22Rv1 (cell line): ENCODE measurements at regions not wholly inside any gene's neighbourhood (a gene's known extent, or its start where the extent isn't known, plus 50 kb on each side); places are given as distances from the start of the nearest gene placed in this dataset.

Source experiments
- H3K27ac ChIP-seq: fragments of 450-650 bp; 2 replicates; pipeline ENCODE4 v1.5.1; 2017
- ZFX ChIP-seq: fragments of 450-650 bp; IDR thresholded peaks from 2 replicates; pipeline ENCODE4 v1.6.1; 2017; ENCODE audit warnings: antibody characterized with exemption, borderline replicate concordance
- TF ChIP-seq, protein P1 (sequence below): fragments of 450-650 bp; IDR thresholded peaks from 2 replicates; pipeline ENCODE4 v1.5.1; 2017; ENCODE audit warnings: mild to moderate bottlenecking

DNA sequence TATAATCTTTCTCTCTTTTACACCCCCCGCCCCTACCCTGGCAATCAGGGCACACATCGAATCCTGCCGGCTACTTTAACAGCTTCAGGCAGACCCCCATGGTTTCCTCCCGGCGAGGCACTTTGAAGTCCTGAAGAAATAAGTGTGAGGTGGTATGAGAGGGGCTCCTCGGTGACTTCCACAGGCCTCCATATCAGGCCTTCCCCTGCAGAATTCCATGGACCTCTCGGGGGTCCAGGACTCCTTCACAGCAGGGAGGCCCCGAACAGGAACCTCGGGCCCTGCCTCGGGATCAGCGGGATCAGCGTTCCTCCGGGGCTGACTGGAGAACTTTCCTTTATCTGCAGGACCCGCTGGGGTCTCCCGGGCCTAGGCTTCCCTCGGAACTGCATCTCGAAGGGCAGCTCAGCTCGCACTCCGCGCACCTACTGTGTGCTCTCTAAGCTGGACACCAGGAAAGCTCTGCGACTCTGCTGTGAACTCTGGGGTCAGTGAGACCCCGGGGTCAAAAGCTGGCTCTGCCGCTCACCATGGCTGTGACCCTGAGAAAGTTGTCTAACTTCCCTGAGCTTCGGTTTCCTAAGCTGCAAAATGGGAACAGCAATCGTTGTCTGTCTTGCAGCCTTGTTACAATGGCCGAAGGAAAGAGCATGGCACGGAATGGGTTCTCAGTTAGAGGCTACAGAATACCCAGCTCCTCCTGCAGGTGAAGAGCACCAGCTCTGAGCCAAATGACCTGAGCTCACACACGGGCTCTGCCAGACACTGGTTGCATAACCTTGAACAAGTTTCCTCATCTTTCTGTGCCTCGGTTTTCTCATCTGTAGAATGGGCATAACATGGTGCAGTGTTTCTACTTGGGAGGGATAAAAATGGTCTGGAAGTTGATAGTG is 97.4 kb upstream of the ID2 start:
- TF ChIP-seq, protein P1, sequence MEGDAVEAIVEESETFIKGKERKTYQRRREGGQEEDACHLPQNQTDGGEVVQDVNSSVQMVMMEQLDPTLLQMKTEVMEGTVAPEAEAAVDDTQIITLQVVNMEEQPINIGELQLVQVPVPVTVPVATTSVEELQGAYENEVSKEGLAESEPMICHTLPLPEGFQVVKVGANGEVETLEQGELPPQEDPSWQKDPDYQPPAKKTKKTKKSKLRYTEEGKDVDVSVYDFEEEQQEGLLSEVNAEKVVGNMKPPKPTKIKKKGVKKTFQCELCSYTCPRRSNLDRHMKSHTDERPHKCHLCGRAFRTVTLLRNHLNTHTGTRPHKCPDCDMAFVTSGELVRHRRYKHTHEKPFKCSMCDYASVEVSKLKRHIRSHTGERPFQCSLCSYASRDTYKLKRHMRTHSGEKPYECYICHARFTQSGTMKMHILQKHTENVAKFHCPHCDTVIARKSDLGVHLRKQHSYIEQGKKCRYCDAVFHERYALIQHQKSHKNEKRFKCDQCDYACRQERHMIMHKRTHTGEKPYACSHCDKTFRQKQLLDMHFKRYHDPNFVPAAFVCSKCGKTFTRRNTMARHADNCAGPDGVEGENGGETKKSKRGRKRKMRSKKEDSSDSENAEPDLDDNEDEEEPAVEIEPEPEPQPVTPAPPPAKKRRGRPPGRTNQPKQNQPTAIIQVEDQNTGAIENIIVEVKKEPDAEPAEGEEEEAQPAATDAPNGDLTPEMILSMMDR: no peak
- TF ChIP-seq ZFX: no peak
- H3K27ac ChIP-seq: 0 out of 2 replicates have a peak overlapping the region, but pooled peaks have one; percentile 26

DNA sequence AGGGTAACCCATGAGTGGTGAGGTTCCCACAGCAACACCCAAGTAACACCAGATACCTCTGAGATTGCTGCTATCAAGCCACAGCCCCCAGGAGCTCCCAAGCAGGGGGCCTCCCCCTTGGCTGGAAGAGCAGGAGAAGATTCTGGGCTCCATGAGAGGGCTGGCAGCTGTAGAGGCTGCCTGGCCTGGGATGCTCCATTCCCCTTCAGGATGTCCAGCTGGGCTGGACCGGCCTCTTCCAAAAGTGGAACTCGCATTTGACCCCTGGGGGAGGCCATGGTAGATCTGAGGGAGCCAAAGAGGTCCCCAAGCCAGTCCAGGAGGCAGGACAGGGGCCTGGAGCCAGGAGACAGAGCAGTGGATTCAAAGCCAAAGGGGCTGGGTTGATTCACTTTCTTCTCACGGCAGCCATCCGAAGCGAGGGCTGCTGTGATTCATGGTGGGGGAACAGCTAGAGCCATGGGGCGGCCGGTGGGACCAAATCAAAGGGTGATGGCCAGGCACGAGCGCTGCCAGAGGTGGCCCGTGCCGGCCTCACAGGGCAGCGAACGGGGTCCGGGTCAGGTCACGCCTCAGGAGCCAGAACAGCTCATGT is 95.3 kb upstream of the ID2 start:
- no peak for TF ChIP-seq ZFX
- TF ChIP-seq, protein P1: no peak
- H3K27ac ChIP-seq: no peak overlapping the region

- TF ChIP-seq, protein P1: no peak
- TF ChIP-seq ZFX: no peak
- no peak overlapping the region for H3K27ac ChIP-seq
Measured at GRCh38 chr2:8587251-8587791, 94.5 kb upstream of the ID2 start.

DNA sequence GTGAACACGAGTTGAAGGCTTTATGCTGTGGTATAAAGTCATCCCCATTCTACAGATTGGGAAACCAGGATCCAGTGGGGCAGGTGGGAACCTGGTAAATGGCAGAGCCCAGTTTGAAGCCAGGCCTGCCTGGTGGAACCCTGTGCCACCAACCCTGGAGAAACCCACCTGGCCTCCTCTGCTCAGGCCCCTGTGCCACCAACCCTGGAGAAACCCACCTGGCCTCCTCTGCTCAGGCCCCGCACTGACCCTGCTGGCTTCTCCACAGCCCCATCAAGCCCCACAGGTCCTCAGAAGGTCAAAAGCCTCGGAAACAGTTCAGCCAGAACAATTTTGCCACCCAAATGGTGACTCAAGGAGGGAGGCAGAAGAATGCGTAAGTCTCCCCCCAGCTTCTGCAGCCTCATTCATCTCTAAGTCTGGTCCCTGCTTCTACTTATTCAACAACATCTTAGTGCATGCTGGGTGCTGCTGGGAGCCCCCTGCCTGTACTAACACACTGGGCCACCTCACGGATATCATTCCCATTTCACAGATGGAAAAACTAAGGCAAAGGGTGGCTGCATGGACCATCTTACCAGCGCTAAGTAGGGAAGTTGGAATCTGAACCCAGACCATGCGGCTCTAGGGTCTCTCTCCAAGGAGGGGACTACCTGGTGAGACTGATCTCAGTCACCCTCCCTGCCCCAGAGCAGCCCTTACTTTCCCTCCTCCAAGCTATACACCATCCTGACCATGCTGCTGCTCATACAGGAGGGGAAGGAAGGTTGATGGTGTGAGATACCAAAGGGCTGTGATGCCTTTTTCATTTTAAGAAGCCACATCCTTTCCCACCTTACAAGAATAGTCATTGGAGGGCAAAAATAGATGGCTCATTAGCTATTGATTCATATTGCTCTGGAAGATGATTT is 93.7 kb upstream of the ID2 start:
- no peak overlapping the region for H3K27ac ChIP-seq
- TF ChIP-seq ZFX: no peak
- TF ChIP-seq, protein P1: no peak

DNA sequence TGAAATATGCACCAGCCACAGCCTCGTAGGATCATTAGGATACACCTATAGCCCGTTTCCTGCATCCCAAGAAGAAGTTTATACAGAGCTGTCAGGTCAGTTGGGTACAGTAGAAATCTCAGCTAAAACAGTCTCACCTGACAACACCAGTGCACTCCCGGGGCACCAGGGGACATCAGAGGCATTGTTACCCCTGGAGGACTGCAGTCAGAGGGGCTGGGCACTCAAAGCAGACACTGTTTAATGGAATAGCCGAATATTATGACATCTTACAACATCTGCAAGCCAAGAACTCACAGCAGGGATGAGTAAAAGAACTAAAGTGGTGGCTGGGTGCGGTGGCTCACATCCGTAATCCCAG is 93.0 kb upstream of the ID2 start:
- H3K27ac ChIP-seq: no peak overlapping the region
- TF ChIP-seq ZFX: no peak
- TF ChIP-seq, protein P1: no peak

DNA sequence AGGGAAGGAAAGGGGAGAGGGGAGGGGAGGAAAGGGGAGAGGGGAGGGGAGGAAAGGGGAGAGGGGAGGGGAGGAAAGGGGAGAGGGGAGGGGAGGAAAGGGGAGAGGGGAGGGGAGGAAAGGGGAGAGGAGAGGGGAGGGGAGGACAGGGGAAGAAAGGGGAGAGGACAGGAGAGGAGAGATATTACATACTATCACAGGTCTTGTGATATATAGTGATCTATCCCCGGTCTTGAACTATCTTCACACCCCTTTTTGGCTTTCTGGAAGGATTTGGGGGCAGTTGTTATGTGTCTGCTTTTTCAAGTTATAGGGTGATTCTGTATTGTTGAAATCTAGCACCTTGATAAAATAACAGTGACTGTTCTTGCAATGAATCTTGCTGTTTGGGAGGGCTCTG is 92.1 kb upstream of the ID2 start:
- no peak for TF ChIP-seq ZFX
- TF ChIP-seq, protein P1: no peak
- H3K27ac ChIP-seq: no peak overlapping the region
